Astrocyte (in vitro differentiated cells and primary cell): ENCODE measurements at regions not wholly inside any gene's neighbourhood (a gene's known extent, or its start where the extent isn't known, plus 50 kb on each side); places are given as distances from the start of the nearest gene placed in this dataset.

ENCODE experiments used
- DNase-seq: peaks from one replicate; pipeline ENCODE4 v3.0.0-alpha.2; 2010; ENCODE audit warnings: low read depth
- FAIRE-seq: peaks from 2 replicates; lab custom pipeline; 2011; peaks lifted over from hg19 to GRCh38; lab: Jason Lieb, UNC
- H2AFZ ChIP-seq: 2 replicates; pipeline ENCODE4 v1.6.0; 2012; ENCODE audit warnings: low read depth, low read length, inconsistent platforms
- H3K27ac ChIP-seq: 2 replicates; pipeline ENCODE4 v1.5.1; 2011; ENCODE audit warnings: low read depth, low read length, inconsistent platforms
- H3K27me3 ChIP-seq: 2 replicates; pipeline ENCODE4 v1.6.0; 2011; ENCODE audit warnings: low read length, inconsistent platforms; ENCODE audit not compliant: insufficient read depth
- H3K36me3 ChIP-seq: 2 replicates; pipeline ENCODE4 v1.5.1; 2011; ENCODE audit warnings: low read length, inconsistent platforms; ENCODE audit not compliant: insufficient read depth
- H3K4me1 ChIP-seq: 2 replicates; pipeline ENCODE4 v1.5.1; 2011; ENCODE audit warnings: low read length, inconsistent platforms; ENCODE audit not compliant: insufficient read depth
- H3K4me2 ChIP-seq: 2 replicates; pipeline ENCODE4 v1.6.0; 2012; ENCODE audit warnings: low read length, inconsistent platforms
- H3K4me3 ChIP-seq: 2 replicates; pipeline ENCODE4 v1.5.1; 2011; ENCODE audit warnings: low read depth, mild to moderate bottlenecking, low read length, inconsistent platforms; ENCODE audit not compliant: insufficient read depth
- H3K79me2 ChIP-seq: 2 replicates; pipeline ENCODE4 v1.6.0; 2012; ENCODE audit warnings: mild to moderate bottlenecking, low read length, inconsistent platforms; ENCODE audit not compliant: insufficient read depth
- H3K9ac ChIP-seq: 2 replicates; pipeline ENCODE4 v1.6.0; 2012; ENCODE audit warnings: mild to moderate bottlenecking, low read length, inconsistent platforms
- H3K9me3 ChIP-seq: 2 replicates; pipeline ENCODE4 v1.5.1; 2012; ENCODE audit warnings: low read depth, mild to moderate bottlenecking, low read length, inconsistent platforms; ENCODE audit not compliant: insufficient read depth
- H4K20me1 ChIP-seq: 2 replicates; pipeline ENCODE4 v1.6.0; 2012; ENCODE audit warnings: low read length, inconsistent platforms; ENCODE audit not compliant: insufficient read depth
- H3K27ac Mint-ChIP-seq: one replicate; pipeline ENCODE4 v1.8.0; 2021; ENCODE audit warnings: mild to moderate bottlenecking, mixed read lengths; ENCODE audit not compliant: unreplicated experiment
- H3K27me3 Mint-ChIP-seq: one replicate; pipeline ENCODE4 v1.8.0; 2021; ENCODE audit warnings: low read depth, mixed read lengths; ENCODE audit not compliant: unreplicated experiment
- H3K36me3 Mint-ChIP-seq: one replicate; pipeline ENCODE4 v1.8.0; 2021; ENCODE audit warnings: low read depth, mixed read lengths; ENCODE audit not compliant: unreplicated experiment
- H3K4me1 Mint-ChIP-seq: one replicate; pipeline ENCODE4 v1.8.0; 2021; ENCODE audit warnings: low read depth, mixed read lengths; ENCODE audit not compliant: unreplicated experiment
- H3K4me3 Mint-ChIP-seq: one replicate; pipeline ENCODE4 v1.8.0; 2021; ENCODE audit warnings: mild to moderate bottlenecking, moderate library complexity, mixed read lengths; ENCODE audit not compliant: unreplicated experiment
- H3K9me3 Mint-ChIP-seq: one replicate; pipeline ENCODE4 v1.8.0; 2021; ENCODE audit warnings: mild to moderate bottlenecking, mixed read lengths; ENCODE audit not compliant: unreplicated experiment
- CTCF ChIP-seq: IDR thresholded peaks from 2 replicates; pipeline ENCODE4 v1.5.1; 2011; ENCODE audit warnings: low read depth, mild to moderate bottlenecking, inconsistent platforms, low read length, moderate library complexity; ENCODE audit not compliant: insufficient read depth
- EZH2 ChIP-seq: IDR thresholded peaks from 2 replicates; pipeline ENCODE4 v1.6.1; 2012; ENCODE audit warnings: mild to moderate bottlenecking, low read length, inconsistent platforms; ENCODE audit not compliant: insufficient read depth

GRCh38 chr2:51638811-51639210 is 606.9 kb upstream of the NRXN1 start:
- Histone ChIP-seq H3K4me2 (no peak overlapping the region), H3K9ac (no peak overlapping the region), H3K36me3 (no peaks in the 10 kb centered on the region), H3K4me1 (no peaks in the 10 kb centered on the region), H3K27ac (no peak overlapping the region), H3K79me2 (no peaks in the 10 kb centered on the region), H3K9me3 (no peaks in the 10 kb centered on the region), H3K4me3 (no peak overlapping the region), H3K27me3 (no peaks in the 10 kb centered on the region), H4K20me1 (no peaks in the 10 kb centered on the region), H2AFZ (no peak overlapping the region)
- Mint-ChIP-seq H3K36me3 (no peaks in the 10 kb centered on the region), H3K27me3 (no peaks in the 10 kb centered on the region), H3K9me3 (no peaks in the 10 kb centered on the region), H3K4me3 (no peak overlapping the region), H3K27ac (no peak overlapping the region), H3K4me1 (no peaks in the 10 kb centered on the region)
- FAIRE-seq = no peak
- no peak for TF ChIP-seq CTCF
- no peak for TF ChIP-seq EZH2
- no peak for DNase-seq

- FAIRE-seq = no peak
- no peak overlapping the region for H3K27ac ChIP-seq
- H3K27me3 Mint-ChIP-seq = no peaks in the 10 kb centered on the region
These were observed 601.1 kb upstream of the NRXN1 start for GRCh38 chr2:51633073-51633472.

More at GRCh38 chr2:51633073-51633472, 601.1 kb upstream of the NRXN1 start:
- Histone ChIP-seq H3K9me3 (no peaks in the 10 kb centered on the region), H3K4me3 (no peak overlapping the region), H3K4me2 (no peak overlapping the region), H3K27me3 (no peaks in the 10 kb centered on the region), H3K79me2 (no peaks in the 10 kb centered on the region), H3K36me3 (no peaks in the 10 kb centered on the region), H3K4me1 (no peaks in the 10 kb centered on the region), H2AFZ (no peak overlapping the region), H4K20me1 (no peaks in the 10 kb centered on the region), H3K9ac (no peak overlapping the region)
- Mint-ChIP-seq H3K9me3 (no peaks in the 10 kb centered on the region), H3K4me1 (no peaks in the 10 kb centered on the region), H3K36me3 (no peaks in the 10 kb centered on the region), H3K4me3 (no peak overlapping the region), H3K27ac (no peak overlapping the region)
- TF ChIP-seq CTCF (no peak), EZH2 (no peak)
- no peak for DNase-seq
